ENCODE measurements at regions not wholly inside any gene's neighbourhood (a gene's known extent, or its start where the extent isn't known, plus 50 kb on each side); places are given as distances from the start of the nearest gene placed in this dataset.
A peak's percentile ranks its signal among the peaks of the same experiment; 100 is the strongest.

- Histone ChIP-seq H3K4me1 (ENCODE audit: insufficient read depth, low read length) (0 out of 2 replicates have a peak, but pooled peaks cover 6% of the 10 kb centered on the region), H3K4me2 (ENCODE audit: low read depth, low read length) (no peak overlapping the region), H3K9me3 (ENCODE audit: low read length) (no peaks in the 10 kb centered on the region), H3K27me3 (ENCODE audit: control insufficient read depth in 1 of 2, insufficient read depth in 2 of 2, low read length in 2 of 2) (no peaks in the 10 kb centered on the region), H3K36me3 (replicated peaks in 1 of 2; ENCODE audit: control insufficient read depth in 1 of 2, insufficient read depth in 2 of 2, low read length in 2 of 2) (no peaks in the 10 kb centered on the region), H3K9ac (ENCODE audit: insufficient read depth, low read depth, low read length) (no peak overlapping the region), H3K79me2 (ENCODE audit: insufficient read depth, low read length) (no peaks in the 10 kb centered on the region), H3K27ac (ENCODE audit: extremely low read length, insufficient read depth, low read length) (no peak overlapping the region), H4K20me1 (ENCODE audit: insufficient read depth, low read length) (no peaks in the 10 kb centered on the region), H2AFZ (ENCODE audit: low read length) (no peak overlapping the region), H3K4me3 (replicated peaks in 1 of 3; ENCODE audit: insufficient read depth in 1 of 3, low read depth in 2 of 3, low read length in 3 of 3) (no peak overlapping the region)
- TF ChIP-seq CTCF (CRISPR knock-in tag; IDR thresholded peaks at IDR 0.05) (peak; percentile 76), ZNF772 (CRISPR knock-in tag; IDR thresholded peaks at IDR 0.05) (no peak), SMC3 (IDR thresholded peaks at IDR 0.05; ENCODE audit: low read length) (peak; percentile 34; the same call in 1 of the 2 replicates), STAG1 (CRISPR knock-in tag; IDR thresholded peaks at IDR 0.05) (peak; percentile 41; the same call in 1 of the 2 replicates)
- intact Hi-C loops (cut with micrococcal nuclease; ENCODE audit: unreplicated experiment): loop anchor here (2.0 to 5.0 kb wide), 6 partner anchors 60 to 302 kb away; partner anchors contain the start of genes CEPT1, DRAM2 and LRIF1
- POLR2A ChIA-PET: interaction anchor here (0.7 kb wide), 1 partner anchor 13 kb away, joined by 3 read pairs; no protein-coding TSS in a partner anchor
- CTCF ChIA-PET (ENCODE audit: low intra/inter-chr PET ratio, low total read pairs): interaction anchor here (1.4 kb wide), 1 partner anchor 302 kb away, joined by 6 read pairs; no protein-coding TSS in a partner anchor
- in situ Hi-C loops (cut with HindIII; ENCODE audit: extremely low pct_ligation_motif_present, low pct_unique_long_range_greater_than_20kb): no loop called here
- WGBS (ENCODE audit: low lambda C conversion rate): 5% methylated on average over 9 of the region's 9 CpGs
- FAIRE-seq (peak; percentile 79), ATAC-seq (peak; percentile 49; the same call in 2 of the 3 replicates), DNase-seq (ENCODE audit: low spot score) (peak; percentile 51)
- BruUV-seq (replicated peaks): no TSS peak
These were observed 68.7 kb upstream of the LRIF1 start for GRCh38 chr1:111032295-111032897.

- POLR2A ChIA-PET: interaction anchor here (0.6 to 2.0 kb wide), 3 partner anchors 15 to 315 kb away, joined by 3 to 7 read pairs (median 3); no protein-coding TSS in a partner anchor
- TF ChIP-seq ELF1 (CRISPR knock-in tag; IDR thresholded peaks at IDR 0.05) (no peak), KDM1A (CRISPR knock-in tag; IDR thresholded peaks at IDR 0.05) (peak; percentile 57; the same call in 1 of the 2 replicates), FOXA1 (IDR thresholded peaks at IDR 0.05) (no peak), FOXA1 (CRISPR knock-in tag; IDR thresholded peaks at IDR 0.05) (peak; percentile 89), STAG1 (CRISPR knock-in tag; IDR thresholded peaks at IDR 0.05) (peak; percentile 60), FOXK1 (CRISPR knock-in tag; IDR thresholded peaks at IDR 0.05; ENCODE audit: borderline replicate concordance, low read depth) (peak; percentile 71; the same call in 1 of the 2 replicates), SMC3 (IDR thresholded peaks at IDR 0.05; ENCODE audit: low read length) (peak; percentile 63), ZMYM3 (CRISPR knock-in tag; IDR thresholded peaks at IDR 0.05) (peak; percentile 75; the same call in 1 of the 2 replicates), ZNF512B (CRISPR knock-in tag; IDR thresholded peaks at IDR 0.05; ENCODE audit: borderline replicate concordance) (no peak), FOXA3 (CRISPR knock-in tag; IDR thresholded peaks at IDR 0.05) (peak; percentile 85)
These were observed 66.9 kb upstream of the LRIF1 start for GRCh38 chr1:111030590-111030989.

More at GRCh38 chr1:111030590-111030989, 66.9 kb upstream of the LRIF1 start:
- BruUV-seq (replicated peaks): no TSS peak
- ATAC-seq: peak; percentile 87
- peak; percentile 65 for DNase-seq (ENCODE audit: low spot score)
- FAIRE-seq: peak; percentile 67
- intact Hi-C loops (cut with micrococcal nuclease; ENCODE audit: unreplicated experiment): loop anchor here (5.0 kb wide), 5 partner anchors 62 to 192 kb away; partner anchors contain the start of genes CEPT1, DRAM2 and LRIF1
- H3K36me3 ChIP-seq (replicated peaks in 1 of 2; ENCODE audit: control insufficient read depth in 1 of 2, insufficient read depth in 2 of 2, low read length in 2 of 2): no peaks in the 10 kb centered on the region
- no peak overlapping the region for H2AFZ ChIP-seq (ENCODE audit: low read length)
- WGBS (ENCODE audit: low lambda C conversion rate): 0% methylated on average over 1 of the region's 1 CpG
- no peaks in the 10 kb centered on the region for H3K9me3 ChIP-seq (ENCODE audit: low read length)
- H3K4me3 ChIP-seq (replicated peaks in 1 of 3; ENCODE audit: insufficient read depth in 1 of 3, low read depth in 2 of 3, low read length in 3 of 3): no peak overlapping the region
- in situ Hi-C loops (cut with HindIII; ENCODE audit: extremely low pct_ligation_motif_present, low pct_unique_long_range_greater_than_20kb): no loop called here
- no peaks in the 10 kb centered on the region for H3K79me2 ChIP-seq (ENCODE audit: insufficient read depth, low read length)
- CTCF ChIA-PET (ENCODE audit: low intra/inter-chr PET ratio, low total read pairs): interaction anchor here (1.3 to 1.4 kb wide), 3 partner anchors 304 to 370 kb away, joined by 3 to 5 read pairs (median 3); no protein-coding TSS in a partner anchor
- no peak overlapping the region for H3K27ac ChIP-seq (ENCODE audit: extremely low read length, insufficient read depth, low read length)
- H3K9ac ChIP-seq (ENCODE audit: insufficient read depth, low read depth, low read length): no peak overlapping the region
- H3K27me3 ChIP-seq (ENCODE audit: control insufficient read depth in 1 of 2, insufficient read depth in 2 of 2, low read length in 2 of 2): no peaks in the 10 kb centered on the region
- 0 out of 2 replicates have a peak, but pooled peaks cover 6% of the 10 kb centered on the region for H3K4me1 ChIP-seq (ENCODE audit: insufficient read depth, low read length)
- no peak overlapping the region for H3K4me2 ChIP-seq (ENCODE audit: low read depth, low read length)
- H4K20me1 ChIP-seq (ENCODE audit: insufficient read depth, low read length): no peaks in the 10 kb centered on the region

All from HepG2 (cell line).